ENCODE measurements at regions not wholly inside any gene's neighbourhood (a gene's known extent, or its start where the extent isn't known, plus 50 kb on each side); places are given as distances from the start of the nearest gene placed in this dataset.

- intact Hi-C loops (cut with DNase I), result loop anchor here in 1 of 10 donors (10.0 kb wide), 2 partner anchors 119 to 121 kb away; no protein-coding TSS in a partner anchor
- Histone ChIP-seq H3K27me3 (peaks cover 0 to 19% (median 0%) of the 10 kb centered on the region in 9 donors), H3K9me3 (no peaks in the 10 kb centered on the region), H3K4me1 (peaks cover 0 to 15% (median 12%) of the 10 kb centered on the region in 12 donors), H3K4me3 (no peak overlapping the region), H3K27ac (no peak overlapping the region), H3K36me3 (no peaks in the 10 kb centered on the region)
- WGBS, 4 donors, result 75 to 83% (median 80%) methylated on average over 10 of the region's 10 CpGs
- DNase-seq (no peak), ATAC-seq (no peak)
- no peak for TF ChIP-seq CTCF (IDR thresholded peaks at IDR 0.05)
- no peak for TF ChIP-seq POLR2A (IDR thresholded peaks at IDR 0.05)
Measured at GRCh38 chr17:73715769-73716168, 71.5 kb upstream of the SDK2 start.

GRCh38 chr17:73717690-73718089 lies 73.4 kb upstream of the SDK2 start:
- H3K27me3 ChIP-seq, result peaks cover 0 to 11% (median 0%) of the 10 kb centered on the region in 9 donors
- H3K4me1 ChIP-seq, result peaks cover 0 to 15% (median 12%) of the 10 kb centered on the region in 12 donors
- WGBS, 4 donors, result 86 to 95% (median 91%) methylated on average over 5 of the region's 5 CpGs
- DNase-seq (no peak), ATAC-seq (no peak)
- no peaks in the 10 kb centered on the region for H3K9me3 ChIP-seq
- no peak overlapping the region for H3K4me3 ChIP-seq
- no peak overlapping the region for H3K27ac ChIP-seq
- TF ChIP-seq POLR2A (IDR thresholded peaks at IDR 0.05), result no peak
- no peak for TF ChIP-seq CTCF (IDR thresholded peaks at IDR 0.05)
- intact Hi-C loops (cut with DNase I), result loop anchor here in 1 of 10 donors (10.0 kb wide), 2 partner anchors 117 to 123 kb away; no protein-coding TSS in a partner anchor
- no peaks in the 10 kb centered on the region for H3K36me3 ChIP-seq

GRCh38 chr17:73718362-73718761 lies 74.1 kb upstream of the SDK2 start:
- peaks cover 0 to 15% (median 12%) of the 10 kb centered on the region in 12 donors for H3K4me1 ChIP-seq
- TF ChIP-seq POLR2A (IDR thresholded peaks at IDR 0.05), result no peak
- TF ChIP-seq CTCF (IDR thresholded peaks at IDR 0.05), result no peak
- H3K4me3 ChIP-seq, result no peak overlapping the region
- no peak for DNase-seq
- no peak for ATAC-seq
- no peak overlapping the region for H3K27ac ChIP-seq
- peaks cover 0 to 9% (median 0%) of the 10 kb centered on the region in 9 donors for H3K27me3 ChIP-seq
- H3K36me3 ChIP-seq, result no peaks in the 10 kb centered on the region
- H3K9me3 ChIP-seq, result no peaks in the 10 kb centered on the region
- intact Hi-C loops (cut with DNase I), result loop anchor here in 1 of 10 donors (10.0 kb wide), 2 partner anchors 116 to 124 kb away; no protein-coding TSS in a partner anchor

- Histone ChIP-seq H3K27me3 (peaks cover 0 to 4% (median 0%) of the 10 kb centered on the region in 9 donors), H3K36me3 (no peaks in the 10 kb centered on the region), H3K9me3 (no peaks in the 10 kb centered on the region), H3K27ac (no peak overlapping the region), H3K4me3 (no peak overlapping the region), H3K4me1 (peaks cover 0 to 15% (median 12%) of the 10 kb centered on the region in 12 donors)
- DNase-seq (no peak), ATAC-seq (no peak)
- TF ChIP-seq POLR2A (IDR thresholded peaks at IDR 0.05) (no peak), CTCF (IDR thresholded peaks at IDR 0.05) (no peak)
- WGBS, 4 donors, result 52 to 63% (median 58%) methylated on average over 9 of the region's 9 CpGs
- intact Hi-C loops (cut with DNase I), result loop anchor here in 1 of 10 donors (10.0 kb wide), 2 partner anchors 116 to 124 kb away; no protein-coding TSS in a partner anchor
Measured at GRCh38 chr17:73718912-73719311, 74.7 kb upstream of the SDK2 start.
